ENCODE measurements at regions not wholly inside any gene's neighbourhood (a gene's known extent, or its start where the extent isn't known, plus 50 kb on each side); places are given as distances from the start of the nearest gene placed in this dataset.
A peak's percentile ranks its signal among the peaks of the same experiment; 100 is the strongest.
"Not testable (repeated sequence)": the region's sequence is repeated elsewhere in the genome, so short reads cannot be mapped to it uniquely, and the experiment has no call there.

GRCh38 chr1:187641015-187641414 is 812.3 kb downstream of the PLA2G4A start:
- no peak for DNase-seq

- DNase-seq: no peak
Measured at GRCh38 chr1:187641463-187641862, 812.7 kb downstream of the PLA2G4A start.

GRCh38 chr1:187641907-187642306 is 813.2 kb downstream of the PLA2G4A start:
- DNase-seq: no peak

- peak; percentile 65 for DNase-seq
Measured at GRCh38 chr1:187645651-187646050, 816.9 kb downstream of the PLA2G4A start.

GRCh38 chr1:187646536-187647107 is 817.9 kb downstream of the PLA2G4A start:
- no peak for DNase-seq

- no peak for DNase-seq
Measured at GRCh38 chr1:187648091-187648490, 819.3 kb downstream of the PLA2G4A start.

GRCh38 chr1:187654635-187655034 is 825.9 kb downstream of the PLA2G4A start:
- no peak for DNase-seq

GRCh38 chr1:187655104-187655503 is 826.4 kb downstream of the PLA2G4A start:
- DNase-seq: no peak

- DNase-seq: peak; percentile 70
Measured at GRCh38 chr1:187665483-187665882, 836.7 kb downstream of the PLA2G4A start.

GRCh38 chr1:187680823-187681222 is 852.1 kb downstream of the PLA2G4A start:
- peak; percentile 79 for DNase-seq

GRCh38 chr1:187682112-187682511 is 853.4 kb downstream of the PLA2G4A start:
- DNase-seq: no peak

- no peak for DNase-seq
Measured at GRCh38 chr1:187685333-187685732, 856.6 kb downstream of the PLA2G4A start.

- peak; percentile 56 for DNase-seq
Measured at GRCh38 chr1:187689129-187689528, 860.4 kb downstream of the PLA2G4A start.

- peak; percentile 55 for DNase-seq
Measured at GRCh38 chr1:187691439-187691838, 862.7 kb downstream of the PLA2G4A start.

- peak; percentile 62 for DNase-seq
Measured at GRCh38 chr1:187692799-187693198, 864.0 kb downstream of the PLA2G4A start.

- peak; percentile 87 for DNase-seq
Measured at GRCh38 chr1:187696073-187696472, 867.3 kb downstream of the PLA2G4A start.

- DNase-seq: not testable (repeated sequence)
Measured at GRCh38 chr1:187703138-187704130, 874.7 kb downstream of the PLA2G4A start.

GRCh38 chr1:187714470-187714869 is 885.7 kb downstream of the PLA2G4A start:
- no peak for DNase-seq

- no peak for DNase-seq
Measured at GRCh38 chr1:187715483-187715882, 886.7 kb downstream of the PLA2G4A start.

- DNase-seq: no peak
Measured at GRCh38 chr1:187716160-187716559, 887.4 kb downstream of the PLA2G4A start.

- DNase-seq: no peak
Measured at GRCh38 chr1:187718527-187718926, 889.8 kb downstream of the PLA2G4A start.

- DNase-seq: peak; percentile 58
Measured at GRCh38 chr1:187721216-187721615, 892.5 kb downstream of the PLA2G4A start.

GRCh38 chr1:187725216-187725615 is 896.5 kb downstream of the PLA2G4A start:
- DNase-seq: no peak

GRCh38 chr1:187733232-187733631 is 904.5 kb downstream of the PLA2G4A start:
- no peak for DNase-seq

Measured in NCI-H69 (cell line).